UCSD-AML1 (cell line): ENCODE measurements at regions not wholly inside any gene's neighbourhood (a gene's known extent, or its start where the extent isn't known, plus 50 kb on each side); places are given as distances from the start of the nearest gene placed in this dataset.

Experiments used
- DNase-seq: peaks from one replicate; lab custom pipeline; 2025; ENCODE audit not compliant: unreplicated experiment; lab: John Stamatoyannopoulos, UW

GRCh38 chr11:55172734-55173415 lies 89.1 kb upstream of the TRIM48 start:
- DNase-seq: peak; percentile 1
